ENCODE measurements at regions not wholly inside any gene's neighbourhood (a gene's known extent, or its start where the extent isn't known, plus 50 kb on each side); places are given as distances from the start of the nearest gene placed in this dataset.

DNA sequence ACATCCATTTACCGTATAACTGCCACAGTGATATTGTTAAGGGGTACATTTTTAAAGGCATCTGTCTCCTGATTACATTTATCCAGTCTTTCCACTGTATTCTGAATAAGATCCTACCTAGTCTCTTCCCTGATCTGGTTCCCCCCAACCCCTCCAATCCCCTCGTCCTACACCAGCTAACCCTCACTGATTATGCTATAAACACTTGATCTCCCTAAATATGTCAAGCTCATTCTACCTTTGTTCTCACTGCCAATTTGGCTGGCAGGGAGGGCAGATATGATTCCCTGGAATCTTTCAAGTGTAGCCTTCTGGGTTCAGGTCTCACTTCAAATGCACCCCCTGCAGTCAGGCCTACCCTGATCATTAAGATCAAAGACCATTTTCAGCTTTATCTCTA, 1379.8 kb upstream of the MIR17HG start:
- Histone ChIP-seq H3K4me1 (ENCODE audit: control insufficient read depth in 1 of 2, insufficient read depth in 2 of 2, low read length in 2 of 2) (no peaks in the 10 kb centered on the region), H3K4me2 (ENCODE audit: low read length) (no peak overlapping the region), H3K27ac (ENCODE audit: low read depth, low read length) (no peak overlapping the region), H3K9ac (ENCODE audit: low read length) (no peak overlapping the region), H3K36me3 (ENCODE audit: control insufficient read depth in 1 of 2, insufficient read depth in 2 of 2, low read length in 2 of 2) (no peaks in the 10 kb centered on the region; a peak in 1 of 4 replicates), H3K27me3 (ENCODE audit: insufficient read depth, low read length) (no peaks in the 10 kb centered on the region), H3K79me2 (ENCODE audit: insufficient read depth, low read length) (no peaks in the 10 kb centered on the region), H3K9me3 (ENCODE audit: control insufficient read depth in 1 of 2, insufficient read depth in 1 of 2, low read depth in 1 of 2, low read length in 2 of 2) (no peaks in the 10 kb centered on the region), H3K9me2 (ENCODE audit: insufficient read depth) (no peaks in the 10 kb centered on the region), H3K4me3 (replicated peaks in 1 of 2; ENCODE audit: low read depth in 1 of 2, low read length in 2 of 2) (no peak overlapping the region), H4K20me1 (ENCODE audit: insufficient read depth) (no peaks in the 10 kb centered on the region), H2AFZ (ENCODE audit: low read depth, low read length, poor library complexity, severe bottlenecking) (no peak overlapping the region)
- intact Hi-C loops (cut with micrococcal nuclease), result no loop called here
- POLR2A ChIA-PET, result no interaction called here
- TF ChIP-seq POLR2A (IDR thresholded peaks at IDR 0.05; ENCODE audit: borderline replicate concordance, extremely low read depth, insufficient read depth, insufficient read length), result no peak
- TF ChIP-seq POLR2AphosphoS5 (IDR thresholded peaks at IDR 0.05; ENCODE audit: low read depth, low read length), result no peak
- RAD21 ChIA-PET (ENCODE audit: low non-redundant PET in 1 of 2, low total read pairs in 2 of 2, uncharacterized antibody in 2 of 2, unreplicated experiment in 2 of 2), result no interaction called here
- DNase-seq (ENCODE audit: low read depth, low spot score), result no peak
- no peak for ATAC-seq
- CTCF ChIA-PET, result no interaction called here
- BruUV-seq (replicated peaks), result no TSS peak

DNA sequence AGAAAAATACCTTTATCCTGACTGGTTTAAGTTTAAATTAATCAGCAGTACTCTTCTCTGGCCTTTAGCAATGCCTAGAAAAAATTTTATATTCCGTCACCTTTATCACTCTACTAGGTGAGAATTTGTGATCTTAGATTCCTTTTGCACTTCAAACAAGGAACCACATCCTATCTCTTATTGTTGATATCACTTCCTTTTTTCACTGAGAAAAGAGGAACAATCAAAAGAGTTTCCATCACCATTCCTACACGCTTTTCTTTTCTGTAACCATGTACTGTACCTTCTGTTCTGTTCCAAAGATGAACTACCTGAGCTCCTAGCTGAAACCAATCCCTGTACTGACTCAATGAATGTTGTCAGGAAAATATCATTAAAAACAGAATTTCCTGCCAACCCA, 1379.0 kb upstream of the MIR17HG start:
- Histone ChIP-seq H3K27me3 (ENCODE audit: insufficient read depth, low read length) (no peaks in the 10 kb centered on the region), H3K36me3 (ENCODE audit: control insufficient read depth in 1 of 2, insufficient read depth in 2 of 2, low read length in 2 of 2) (no peaks in the 10 kb centered on the region), H3K9me2 (ENCODE audit: insufficient read depth) (no peaks in the 10 kb centered on the region), H3K27ac (ENCODE audit: low read depth, low read length) (no peak overlapping the region), H3K4me1 (ENCODE audit: control insufficient read depth in 1 of 2, insufficient read depth in 2 of 2, low read length in 2 of 2) (no peaks in the 10 kb centered on the region), H2AFZ (ENCODE audit: low read depth, low read length, poor library complexity, severe bottlenecking) (no peak overlapping the region), H3K9ac (ENCODE audit: low read length) (no peak overlapping the region), H3K4me2 (ENCODE audit: low read length) (no peak overlapping the region), H4K20me1 (ENCODE audit: insufficient read depth) (no peaks in the 10 kb centered on the region), H3K9me3 (ENCODE audit: control insufficient read depth in 1 of 2, insufficient read depth in 1 of 2, low read depth in 1 of 2, low read length in 2 of 2) (no peaks in the 10 kb centered on the region; a peak in 1 of 4 replicates), H3K79me2 (ENCODE audit: insufficient read depth, low read length) (no peaks in the 10 kb centered on the region), H3K4me3 (replicated peaks in 1 of 2; ENCODE audit: low read depth in 1 of 2, low read length in 2 of 2) (no peak overlapping the region)
- intact Hi-C loops (cut with micrococcal nuclease), result no loop called here
- ATAC-seq (no peak), DNase-seq (ENCODE audit: low read depth, low spot score) (no peak)
- ChIA-PET CTCF (no interaction called here), RAD21 (ENCODE audit: low non-redundant PET in 1 of 2, low total read pairs in 2 of 2, uncharacterized antibody in 2 of 2, unreplicated experiment in 2 of 2) (no interaction called here), POLR2A (no interaction called here)
- no TSS peak for BruUV-seq (replicated peaks)
- no peak for TF ChIP-seq TCF7L2 (IDR thresholded peaks at IDR 0.05; ENCODE audit: borderline replicate concordance, extremely low read depth, insufficient read depth, insufficient read length)
- TF ChIP-seq ZNF274 (IDR thresholded peaks at IDR 0.05; ENCODE audit: low read depth, low read length), result no peak
- TF ChIP-seq JUND (IDR thresholded peaks at IDR 0.05), result no peak
- TF ChIP-seq FOSL1 (IDR thresholded peaks at IDR 0.05; ENCODE audit: low read depth), result no peak
- TF ChIP-seq, protein P1, sequence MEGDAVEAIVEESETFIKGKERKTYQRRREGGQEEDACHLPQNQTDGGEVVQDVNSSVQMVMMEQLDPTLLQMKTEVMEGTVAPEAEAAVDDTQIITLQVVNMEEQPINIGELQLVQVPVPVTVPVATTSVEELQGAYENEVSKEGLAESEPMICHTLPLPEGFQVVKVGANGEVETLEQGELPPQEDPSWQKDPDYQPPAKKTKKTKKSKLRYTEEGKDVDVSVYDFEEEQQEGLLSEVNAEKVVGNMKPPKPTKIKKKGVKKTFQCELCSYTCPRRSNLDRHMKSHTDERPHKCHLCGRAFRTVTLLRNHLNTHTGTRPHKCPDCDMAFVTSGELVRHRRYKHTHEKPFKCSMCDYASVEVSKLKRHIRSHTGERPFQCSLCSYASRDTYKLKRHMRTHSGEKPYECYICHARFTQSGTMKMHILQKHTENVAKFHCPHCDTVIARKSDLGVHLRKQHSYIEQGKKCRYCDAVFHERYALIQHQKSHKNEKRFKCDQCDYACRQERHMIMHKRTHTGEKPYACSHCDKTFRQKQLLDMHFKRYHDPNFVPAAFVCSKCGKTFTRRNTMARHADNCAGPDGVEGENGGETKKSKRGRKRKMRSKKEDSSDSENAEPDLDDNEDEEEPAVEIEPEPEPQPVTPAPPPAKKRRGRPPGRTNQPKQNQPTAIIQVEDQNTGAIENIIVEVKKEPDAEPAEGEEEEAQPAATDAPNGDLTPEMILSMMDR (IDR thresholded peaks at IDR 0.05 in 2 of 3, conservative IDR thresholded peaks at IDR 0.05 in 1 of 3; ENCODE audit: borderline replicate concordance in 1 of 3, insufficient read depth in 1 of 3, low read depth in 2 of 3, low read length in 2 of 3), result no peak
- no peak for TF ChIP-seq YY1 (IDR thresholded peaks at IDR 0.05; ENCODE audit: extremely low read depth, insufficient replicate concordance, low read depth, low read length)
- no peak for TF ChIP-seq CBX3 (IDR thresholded peaks at IDR 0.05; ENCODE audit: low read depth)
- TF ChIP-seq ELF1 (IDR thresholded peaks at IDR 0.05; ENCODE audit: borderline replicate concordance, low read depth), result no peak
- TF ChIP-seq ZFX (IDR thresholded peaks at IDR 0.05), result no peak
- no peak for TF ChIP-seq RAD21 (IDR thresholded peaks at IDR 0.05; ENCODE audit: low read depth)
- no peak for TF ChIP-seq EZH2phosphoT487 (IDR thresholded peaks at IDR 0.05; ENCODE audit: borderline replicate concordance)
- no peak for TF ChIP-seq EGR1 (IDR thresholded peaks at IDR 0.05; ENCODE audit: low read depth)

All from HCT116 (cell line).